T-cell (primary cell): ENCODE measurements at regions not wholly inside any gene's neighbourhood (a gene's known extent, or its start where the extent isn't known, plus 50 kb on each side); places are given as distances from the start of the nearest gene placed in this dataset.

Source experiments
- ATAC-seq, 4 experiments: fragments of 200-7000 bp in 3 of 4; fragments of 150-1000 bp in 1 of 4; cut with Tn5 transposase; replicated peaks in 1 of 4; 1 replicate in 3 of 4; 2 replicates in 1 of 4; pipeline ENCODE4 v1.10.0; 2021; ENCODE audit warnings: moderate library complexity in 3 of 4, mild to moderate bottlenecking in 2 of 4, moderate number of reproducible peaks in 1 of 4
- CTCF ChIA-PET, 2 donors: fragments of 300-600 bp; sonication (Branson Sonifier 250); formaldehyde crosslinking; loops; one replicate each; lab custom pipeline; 2022; ENCODE audit warnings: antibody characterized with exemption in 2 of 2; lab: Charles Lee
- POLR2A ChIA-PET, 2 donors: fragments of 300-600 bp; sonication (Branson Sonifier 250); formaldehyde crosslinking; loops; one replicate each; lab custom pipeline; 2022; ENCODE audit warnings: antibody characterized with exemption in 2 of 2; lab: Charles Lee
- DNase-seq, 35 experiments: peaks; one replicate each; pipeline versions ENCODE4 v3.0.0 to v3.0.0-alpha.2; 2013 to 2023
- H3K27ac ChIP-seq: one replicate; pipeline ENCODE4 v1.5.1; 2013; ENCODE audit warnings: low read length
- H3K27me3 ChIP-seq, 2 experiments: replicated peaks in 1 of 2; 1 replicate in 1 of 2; 2 replicates in 1 of 2; pipeline versions ENCODE4 v1.6.1 to v1.7.0; 2013; ENCODE audit warnings: low read length in 1 of 2, mixed read lengths in 1 of 2; ENCODE audit not compliant: control insufficient read depth in 2 of 2, insufficient read depth in 2 of 2; ENCODE audit errors: extremely low read depth in 1 of 2
- H3K36me3 ChIP-seq, 2 donors: 1 replicate in 1 of 2; 2 replicates in 1 of 2; pipeline versions ENCODE4 v1.6.1 to v1.7.0; 2013; ENCODE audit warnings: low read length in 1 of 2; ENCODE audit not compliant: control insufficient read depth in 2 of 2, insufficient read depth in 1 of 2; ENCODE audit errors: extremely low read depth in 1 of 2
- H3K4me1 ChIP-seq, 2 experiments: 1 replicate in 1 of 2; 2 replicates in 1 of 2; pipeline versions ENCODE4 v1.6.1 to v1.7.0; 2013; ENCODE audit warnings: low read length in 2 of 2, mixed read lengths in 1 of 2; ENCODE audit not compliant: insufficient read depth in 2 of 2, control insufficient read depth in 1 of 2; ENCODE audit errors: extremely low read depth in 1 of 2
- H3K4me3 ChIP-seq, 2 donors: 1 replicate in 1 of 2; 2 replicates in 1 of 2; pipeline versions ENCODE4 v1.5.1 to v1.7.0; 2013; ENCODE audit warnings: mild to moderate bottlenecking in 2 of 2, low read length in 1 of 2, moderate library complexity in 1 of 2; ENCODE audit not compliant: control insufficient read depth in 1 of 2; ENCODE audit errors: extremely low read depth in 1 of 2
- H3K9me3 ChIP-seq: 2 replicates; pipeline ENCODE4 v1.7.0; 2013
- H3K27ac Mint-ChIP-seq, 2 donors: one replicate each; pipeline ENCODE4 v1.8.0; 2020 to 2021; ENCODE audit warnings: mild to moderate bottlenecking in 2 of 2, mixed read lengths in 2 of 2
- H3K27me3 Mint-ChIP-seq, 2 donors: one replicate each; pipeline ENCODE4 v1.8.0; 2021 to 2022; ENCODE audit warnings: mixed read lengths in 2 of 2
- H3K36me3 Mint-ChIP-seq: one replicate; pipeline ENCODE4 v1.8.0; 2021; ENCODE audit warnings: mixed read lengths
- H3K4me1 Mint-ChIP-seq, 3 donors: one replicate each; pipeline ENCODE4 v1.8.0; 2020 to 2022; ENCODE audit warnings: mixed read lengths in 3 of 3, mild to moderate bottlenecking in 1 of 3
- H3K4me3 Mint-ChIP-seq, 3 donors: one replicate each; pipeline ENCODE4 v1.8.0; 2020 to 2022; ENCODE audit warnings: mild to moderate bottlenecking in 3 of 3, mixed read lengths in 3 of 3, moderate library complexity in 3 of 3
- H3K9me3 Mint-ChIP-seq, 3 donors: one replicate each; pipeline ENCODE4 v1.8.0; 2020 to 2022; ENCODE audit warnings: mixed read lengths in 3 of 3
- WGBS: methylation state at CpG from one replicate; pipeline ENCODE4 v1.1.5; 2013; ENCODE audit warnings: missing lambda C conversion rate; ENCODE audit not compliant: insufficient coverage; 5-methylcytosine and 5-hydroxymethylcytosine counted together

DNA sequence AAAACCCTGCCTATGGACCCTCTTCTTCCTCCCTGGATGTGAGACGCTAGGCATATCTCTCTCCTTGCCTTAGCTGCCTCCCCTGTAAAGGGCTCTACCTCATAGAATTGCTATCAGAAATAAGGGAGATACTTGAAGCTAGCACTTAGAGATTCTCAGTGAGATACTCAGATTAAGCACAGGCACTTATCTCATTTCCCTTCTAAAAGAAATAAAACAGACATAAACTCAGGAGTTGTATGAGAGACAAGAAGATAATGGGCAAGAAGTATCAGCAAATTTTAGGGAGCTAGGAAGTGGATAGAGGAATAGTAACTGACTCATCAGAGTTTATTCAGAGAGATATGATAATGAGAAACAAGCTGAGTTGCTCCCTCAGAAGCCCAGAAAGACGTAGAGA is 131.0 kb downstream of the SP3 start:
- no peaks in the 10 kb centered on the region for H3K4me1 ChIP-seq
- ChIA-PET CTCF (no interaction called here), POLR2A (no interaction called here)
- peaks cover 0 to 14% of the 10 kb centered on the region in 2 donors for H3K27me3 Mint-ChIP-seq
- no peak overlapping the region for H3K27ac Mint-ChIP-seq
- no peaks in the 10 kb centered on the region for H3K36me3 Mint-ChIP-seq
- ATAC-seq (no peak), DNase-seq (no peak)
- no peak overlapping the region for H3K27ac ChIP-seq
- H3K27me3 ChIP-seq, result peaks cover 0 to 22% of the 10 kb centered on the region in 2 experiments
- no peak overlapping the region for H3K4me3 ChIP-seq
- no peaks in the 10 kb centered on the region for H3K9me3 ChIP-seq
- no peaks in the 10 kb centered on the region for H3K9me3 Mint-ChIP-seq
- no peak overlapping the region for H3K4me3 Mint-ChIP-seq
- no peaks in the 10 kb centered on the region for H3K36me3 ChIP-seq
- no CpG with 5 or more reads among the region's 2 CpGs for WGBS
- H3K4me1 Mint-ChIP-seq, result no peaks in the 10 kb centered on the region

DNA sequence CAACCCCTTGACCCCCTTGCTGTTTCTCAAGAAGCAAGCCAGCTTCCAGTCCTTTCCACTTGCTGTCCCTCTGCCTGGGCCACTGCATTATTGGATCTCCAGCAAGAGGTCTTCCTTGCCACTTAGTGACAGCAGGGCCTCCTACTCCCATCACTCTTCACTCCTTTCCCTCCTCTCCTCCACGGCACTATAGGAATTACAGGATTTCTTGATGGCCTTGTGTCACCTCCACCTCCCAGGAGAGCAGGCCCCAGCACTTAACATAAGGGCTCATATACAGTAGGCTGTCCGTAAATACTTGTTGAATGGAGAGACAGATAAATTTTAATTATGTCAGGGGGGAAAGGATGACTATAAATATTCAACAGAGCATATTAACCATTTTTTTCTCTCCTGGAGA is 129.4 kb downstream of the SP3 start:
- H3K36me3 Mint-ChIP-seq, result no peaks in the 10 kb centered on the region
- WGBS, result no CpG with 5 or more reads among the region's 2 CpGs
- H3K27ac Mint-ChIP-seq, result no peak overlapping the region
- no peaks in the 10 kb centered on the region for H3K9me3 ChIP-seq
- no peak overlapping the region for H3K4me3 Mint-ChIP-seq
- H3K27me3 ChIP-seq, result peaks cover 0 to 10% of the 10 kb centered on the region in 2 experiments
- H3K9me3 Mint-ChIP-seq, result no peaks in the 10 kb centered on the region
- no peaks in the 10 kb centered on the region for H3K4me1 Mint-ChIP-seq
- no peaks in the 10 kb centered on the region for H3K36me3 ChIP-seq
- CTCF ChIA-PET, result no interaction called here
- DNase-seq (no peak), ATAC-seq (no peak)
- no peak overlapping the region for H3K4me3 ChIP-seq
- H3K4me1 ChIP-seq, result no peaks in the 10 kb centered on the region
- POLR2A ChIA-PET, result no interaction called here
- H3K27me3 Mint-ChIP-seq, result peaks cover 2 to 8% of the 10 kb centered on the region in 2 donors
- no peak overlapping the region for H3K27ac ChIP-seq

DNA sequence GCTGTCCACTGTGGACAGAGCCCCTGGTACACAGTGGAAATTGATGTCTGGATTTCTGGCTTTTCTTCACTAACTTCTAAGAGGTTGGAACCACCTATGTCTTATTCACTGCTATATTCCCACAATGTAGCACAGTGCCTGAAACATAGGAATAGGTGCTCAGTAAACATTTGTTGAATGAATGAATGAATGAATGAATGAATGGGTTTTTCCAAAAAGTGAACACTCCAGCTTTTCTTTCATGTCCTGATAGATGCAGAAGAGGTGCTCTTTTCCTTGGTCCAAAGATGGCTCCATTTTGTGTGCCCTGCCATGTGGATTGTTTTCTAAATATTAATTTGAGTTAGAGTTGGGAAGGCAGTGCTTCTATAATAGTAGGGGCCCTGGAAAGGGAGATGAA is 124.1 kb downstream of the SP3 start:
- Mint-ChIP-seq H3K27ac (no peak overlapping the region), H3K4me3 (no peak overlapping the region), H3K36me3 (no peaks in the 10 kb centered on the region), H3K27me3 (peaks cover 9 to 14% of the 10 kb centered on the region in 2 donors), H3K9me3 (no peaks in the 10 kb centered on the region), H3K4me1 (no peaks in the 10 kb centered on the region)
- CTCF ChIA-PET, result no interaction called here
- DNase-seq (no peak), ATAC-seq (no peak)
- POLR2A ChIA-PET, result no interaction called here
- Histone ChIP-seq H3K27me3 (no peaks in the 10 kb centered on the region), H3K9me3 (no peaks in the 10 kb centered on the region), H3K4me3 (no peak overlapping the region), H3K27ac (no peak overlapping the region), H3K4me1 (no peaks in the 10 kb centered on the region), H3K36me3 (no peaks in the 10 kb centered on the region)

DNA sequence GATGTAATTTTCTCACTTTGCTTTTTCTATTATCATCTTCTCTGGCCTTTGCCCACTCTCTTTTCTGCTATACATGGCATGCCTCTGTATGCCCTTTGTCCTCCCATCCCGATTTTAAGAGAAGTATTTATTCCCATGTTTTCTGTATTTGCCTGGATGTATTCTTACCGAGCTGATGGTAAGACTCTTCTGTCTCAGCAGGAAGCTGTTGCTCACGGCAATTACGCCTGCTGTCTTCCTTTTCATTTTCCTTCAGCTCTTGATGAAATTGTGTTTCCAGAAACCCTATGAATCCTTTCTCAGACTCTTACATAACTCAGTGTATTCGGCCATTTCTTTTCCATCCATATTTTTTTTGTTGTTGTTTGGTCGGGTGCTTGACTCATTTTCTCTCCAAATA is 121.6 kb downstream of the SP3 start:
- no peak overlapping the region for H3K4me3 ChIP-seq
- H3K9me3 ChIP-seq, result no peaks in the 10 kb centered on the region
- WGBS, result 78% methylated on average over 4 of the region's 6 CpGs
- Mint-ChIP-seq H3K36me3 (no peaks in the 10 kb centered on the region), H3K27ac (no peak overlapping the region), H3K4me1 (no peaks in the 10 kb centered on the region), H3K27me3 (peaks cover 26 to 27% of the 10 kb centered on the region in 2 donors), H3K9me3 (no peaks in the 10 kb centered on the region), H3K4me3 (no peak overlapping the region)
- ATAC-seq, result no peak
- POLR2A ChIA-PET, result no interaction called here
- CTCF ChIA-PET, result no interaction called here
- H3K4me1 ChIP-seq, result no peaks in the 10 kb centered on the region
- no peaks in the 10 kb centered on the region for H3K36me3 ChIP-seq
- no peak overlapping the region for H3K27ac ChIP-seq
- no peak for DNase-seq
- peaks cover 0 to 6% of the 10 kb centered on the region in 2 experiments for H3K27me3 ChIP-seq

DNA sequence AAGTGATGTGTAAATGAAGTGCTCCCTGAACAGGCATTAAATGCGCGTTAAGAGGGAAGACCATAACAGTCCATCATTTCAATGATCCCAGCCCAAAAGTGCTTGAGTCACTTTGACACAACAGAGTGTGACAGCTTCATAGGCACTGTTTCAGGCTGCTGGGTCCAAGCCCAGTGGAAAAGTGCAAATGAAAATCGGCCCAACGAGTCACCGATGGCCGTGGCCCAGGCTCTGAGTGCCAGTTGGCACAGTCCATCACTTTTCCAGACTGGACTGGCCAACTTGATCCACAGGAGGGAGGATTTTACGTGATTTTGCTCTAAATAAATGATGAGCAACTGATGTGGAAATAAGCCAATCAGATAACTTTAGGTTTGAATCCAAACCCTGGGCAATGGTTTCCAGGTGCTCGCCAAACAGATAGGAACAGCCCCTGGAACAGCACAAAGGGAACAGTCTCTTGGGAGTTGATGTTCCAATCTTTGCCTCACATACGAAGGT is 114.0 kb downstream of the SP3 start:
- ATAC-seq (no peak), DNase-seq (no peak)
- H3K4me1 ChIP-seq, result no peaks in the 10 kb centered on the region
- Mint-ChIP-seq H3K4me3 (no peak overlapping the region), H3K9me3 (no peaks in the 10 kb centered on the region), H3K36me3 (no peaks in the 10 kb centered on the region), H3K4me1 (no peaks in the 10 kb centered on the region), H3K27me3 (peaks cover 13 to 23% of the 10 kb centered on the region in 2 donors), H3K27ac (no peak overlapping the region)
- H3K9me3 ChIP-seq, result no peaks in the 10 kb centered on the region
- H3K4me3 ChIP-seq, result no peak overlapping the region
- H3K27ac ChIP-seq, result no peak overlapping the region
- H3K36me3 ChIP-seq, result no peaks in the 10 kb centered on the region
- peaks cover 0 to 6% of the 10 kb centered on the region in 2 experiments for H3K27me3 ChIP-seq
- CTCF ChIA-PET, result no interaction called here
- POLR2A ChIA-PET, result no interaction called here
- 74% methylated on average over 5 of the region's 9 CpGs for WGBS

DNA sequence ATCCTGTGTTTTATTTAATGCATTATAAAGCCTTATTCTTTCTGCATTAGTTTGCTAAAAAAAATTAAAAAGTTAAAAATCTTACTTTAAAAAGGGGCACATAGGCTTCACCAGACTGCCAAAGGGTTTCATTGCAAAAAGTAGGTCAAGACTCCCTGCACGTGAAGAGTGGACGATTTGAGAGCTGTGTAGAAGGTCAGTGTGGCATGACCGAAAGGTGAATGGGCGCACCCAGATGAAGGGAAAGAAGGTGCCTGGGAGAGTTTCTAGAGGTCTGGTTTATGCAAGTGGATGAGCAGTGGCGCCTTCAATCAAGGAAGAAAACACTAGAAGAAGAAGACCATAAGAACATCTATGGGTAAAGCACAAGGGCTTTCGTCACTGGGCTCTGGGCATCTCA is 111.0 kb downstream of the SP3 start:
- H3K4me1 ChIP-seq, result no peaks in the 10 kb centered on the region
- 90% methylated on average over 4 of the region's 6 CpGs for WGBS
- Mint-ChIP-seq H3K27me3 (peaks cover 5 to 12% of the 10 kb centered on the region in 2 donors), H3K27ac (no peak overlapping the region), H3K4me1 (peaks cover 0 to 6% (median 0%) of the 10 kb centered on the region in 3 donors), H3K4me3 (no peak overlapping the region), H3K36me3 (no peaks in the 10 kb centered on the region), H3K9me3 (no peaks in the 10 kb centered on the region)
- ChIA-PET POLR2A (no interaction called here), CTCF (no interaction called here)
- H3K4me3 ChIP-seq, result no peak overlapping the region
- H3K36me3 ChIP-seq, result no peaks in the 10 kb centered on the region
- H3K9me3 ChIP-seq, result no peaks in the 10 kb centered on the region
- ATAC-seq (no peak), DNase-seq (no peak)
- peaks cover 0 to 13% of the 10 kb centered on the region in 2 experiments for H3K27me3 ChIP-seq
- no peak overlapping the region for H3K27ac ChIP-seq

DNA sequence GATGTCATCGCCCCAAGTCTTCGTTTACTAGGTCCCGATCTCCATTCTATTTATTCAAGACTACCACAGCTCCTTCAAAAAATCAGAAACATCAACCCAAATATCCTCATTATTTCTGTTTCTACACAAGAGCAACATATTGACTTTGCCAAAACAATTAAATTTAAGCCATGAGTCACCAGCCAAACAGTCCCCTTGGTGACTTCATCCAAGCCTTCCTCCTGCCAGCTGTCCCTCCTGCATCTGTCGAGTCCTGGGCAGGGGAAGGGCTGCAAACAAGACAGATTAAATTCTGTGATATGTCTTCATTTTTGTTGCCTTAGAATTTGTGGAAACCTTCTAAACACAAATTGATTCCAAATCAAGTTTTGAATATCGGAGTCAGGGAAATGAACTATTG is 110.3 kb downstream of the SP3 start:
- POLR2A ChIA-PET, result no interaction called here
- H3K4me3 ChIP-seq, result no peak overlapping the region
- DNase-seq, result no peak
- Mint-ChIP-seq H3K9me3 (no peaks in the 10 kb centered on the region), H3K4me3 (no peak overlapping the region), H3K36me3 (no peaks in the 10 kb centered on the region), H3K27ac (no peak overlapping the region), H3K4me1 (peaks cover 0 to 6% (median 0%) of the 10 kb centered on the region in 3 donors), H3K27me3 (peaks cover 5 to 12% of the 10 kb centered on the region in 2 donors)
- H3K36me3 ChIP-seq, result no peaks in the 10 kb centered on the region
- no peaks in the 10 kb centered on the region for H3K4me1 ChIP-seq
- WGBS, result 100% methylated on average over 1 of the region's 5 CpGs
- no peaks in the 10 kb centered on the region for H3K9me3 ChIP-seq
- peaks cover 0 to 13% of the 10 kb centered on the region in 2 experiments for H3K27me3 ChIP-seq
- H3K27ac ChIP-seq, result no peak overlapping the region
- no peak for ATAC-seq
- CTCF ChIA-PET, result no interaction called here
